Mesothelial cell of epicardium (in vitro differentiated cells): ENCODE measurements at regions not wholly inside any gene's neighbourhood (a gene's known extent, or its start where the extent isn't known, plus 50 kb on each side); places are given as distances from the start of the nearest gene placed in this dataset.

ENCODE experiments used
- DNase-seq, 2 experiments: peaks; one replicate each; pipeline ENCODE4 v3.0.0; 2021; ENCODE audit warnings: low spot score in 2 of 2; ENCODE audit not compliant: unreplicated experiment in 2 of 2
- H3K27ac Mint-ChIP-seq: 2 replicates; pipeline ENCODE4 v1.8.0; 2021; ENCODE audit warnings: mixed read lengths
- H3K27me3 Mint-ChIP-seq: 2 replicates; pipeline ENCODE4 v1.8.0; 2021; ENCODE audit warnings: low read depth, mixed read lengths
- H3K36me3 Mint-ChIP-seq: 2 replicates; pipeline ENCODE4 v1.8.0; 2021; ENCODE audit warnings: mixed read lengths
- H3K4me1 Mint-ChIP-seq: 2 replicates; pipeline ENCODE4 v1.8.0; 2021; ENCODE audit warnings: mixed read lengths
- H3K4me3 Mint-ChIP-seq: 2 replicates; pipeline ENCODE4 v1.8.0; 2021; ENCODE audit warnings: mild to moderate bottlenecking, moderate library complexity, mixed read lengths
- H3K9me3 Mint-ChIP-seq: 2 replicates; pipeline ENCODE4 v1.8.0; 2021; ENCODE audit warnings: mixed read lengths
- CTCF ChIP-seq: fragments of 200-600 bp; sonication (generic); IDR thresholded peaks from one replicate; pipeline ENCODE4 v1.5.0; 2021; ENCODE audit warnings: antibody characterized with exemption; ENCODE audit not compliant: unreplicated experiment

DNA sequence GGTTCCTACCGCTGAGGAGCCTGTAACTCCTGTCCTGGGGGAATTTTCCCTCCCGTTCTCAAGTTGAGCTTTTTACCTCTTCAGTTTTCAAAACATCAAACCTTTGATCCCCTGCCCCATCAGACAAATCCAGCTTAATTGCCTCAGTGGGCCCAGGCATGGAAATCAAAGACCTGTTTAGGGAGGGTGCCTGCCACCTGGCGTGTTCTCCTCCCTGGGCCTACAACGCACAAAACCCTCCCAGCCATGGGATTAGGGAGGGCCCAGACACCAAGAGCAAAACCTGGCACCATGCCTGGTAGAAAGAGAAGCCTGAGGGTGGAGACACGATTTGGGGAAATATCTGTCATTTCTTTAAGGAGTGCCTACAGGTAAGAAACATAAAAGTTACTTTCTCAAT is 672.9 kb downstream of the BCL11B start:
- Mint-ChIP-seq H3K4me1 (peaks cover 2% of the 10 kb centered on the region), H3K9me3 (peaks cover 4% of the 10 kb centered on the region), H3K27me3 (peaks cover 12% of the 10 kb centered on the region), H3K36me3 (no peaks in the 10 kb centered on the region), H3K4me3 (no peak overlapping the region), H3K27ac (no peak overlapping the region)
- DNase-seq = no peak
- no peak for TF ChIP-seq CTCF

DNA sequence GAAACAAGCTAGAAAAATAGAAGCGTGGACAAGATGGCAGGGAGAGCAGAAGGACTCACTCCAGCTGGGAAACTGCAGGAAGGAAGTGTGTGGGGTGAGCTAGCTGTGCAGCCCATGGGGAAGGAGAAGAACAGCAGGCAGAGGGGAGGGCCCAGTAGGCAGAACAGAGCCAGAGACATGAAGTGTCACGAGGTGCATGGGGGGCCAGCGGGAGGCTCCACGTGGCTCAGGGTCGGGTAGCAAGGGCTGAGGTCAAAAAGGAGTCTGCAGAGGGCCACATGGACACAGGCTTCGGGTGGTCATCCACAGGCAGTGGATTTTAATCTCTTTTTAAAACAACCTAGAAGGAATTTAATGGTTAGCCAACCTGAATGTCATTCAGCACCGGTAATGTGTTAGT is 669.0 kb downstream of the BCL11B start:
- Mint-ChIP-seq H3K4me1 (peaks cover 2% of the 10 kb centered on the region), H3K27ac (no peak overlapping the region), H3K4me3 (no peak overlapping the region), H3K9me3 (no peaks in the 10 kb centered on the region), H3K27me3 (peaks cover 12% of the 10 kb centered on the region), H3K36me3 (no peaks in the 10 kb centered on the region)
- TF ChIP-seq CTCF = no peak
- DNase-seq = no peak

DNA sequence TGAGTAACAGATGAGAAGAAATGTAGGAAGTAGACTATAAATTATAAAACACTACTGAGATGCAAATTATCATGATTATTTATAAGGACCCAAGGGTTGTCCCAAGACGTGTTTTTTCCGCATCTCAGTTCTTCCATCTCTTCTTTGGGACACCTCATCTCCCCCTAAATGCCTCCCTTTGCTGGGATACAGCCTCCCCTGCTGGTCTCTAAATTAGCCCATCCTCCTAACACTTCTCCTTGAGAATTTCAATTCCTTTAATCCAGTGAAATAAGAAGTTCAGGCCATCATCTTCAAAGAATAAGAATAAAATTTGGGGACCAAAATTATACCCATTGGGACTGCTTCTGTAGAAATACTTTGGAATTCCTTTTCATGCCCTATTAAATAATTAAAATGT is 667.0 kb downstream of the BCL11B start:
- no peaks in the 10 kb centered on the region for H3K9me3 Mint-ChIP-seq
- peaks cover 4% of the 10 kb centered on the region for H3K4me1 Mint-ChIP-seq
- no peak for DNase-seq
- no peak for TF ChIP-seq CTCF
- no peak overlapping the region for H3K4me3 Mint-ChIP-seq
- no peak overlapping the region for H3K27ac Mint-ChIP-seq
- no peaks in the 10 kb centered on the region for H3K36me3 Mint-ChIP-seq
- peaks cover 12% of the 10 kb centered on the region for H3K27me3 Mint-ChIP-seq

GRCh38 chr14:98606041-98606640 is 665.9 kb downstream of the BCL11B start:
- H3K4me1 Mint-ChIP-seq = peaks cover 5% of the 10 kb centered on the region
- H3K36me3 Mint-ChIP-seq = no peaks in the 10 kb centered on the region
- H3K4me3 Mint-ChIP-seq = no peak overlapping the region

GRCh38 chr14:98606816-98607215 is 665.2 kb downstream of the BCL11B start:
- Mint-ChIP-seq H3K27me3 (peaks cover 10% of the 10 kb centered on the region), H3K27ac (no peak overlapping the region), H3K4me1 (peaks cover 5% of the 10 kb centered on the region), H3K9me3 (no peaks in the 10 kb centered on the region), H3K4me3 (no peak overlapping the region), H3K36me3 (no peaks in the 10 kb centered on the region)
- TF ChIP-seq CTCF = no peak
- no peak for DNase-seq

More at GRCh38 chr14:98606041-98606640, 665.9 kb downstream of the BCL11B start:
- H3K27ac Mint-ChIP-seq = no peak overlapping the region
- H3K27me3 Mint-ChIP-seq = peaks cover 12% of the 10 kb centered on the region
- no peaks in the 10 kb centered on the region for H3K9me3 Mint-ChIP-seq
- no peak for DNase-seq
- TF ChIP-seq CTCF = no peak
